Keratinocyte (primary cell): ENCODE measurements at regions not wholly inside any gene's neighbourhood (a gene's known extent, or its start where the extent isn't known, plus 50 kb on each side); places are given as distances from the start of the nearest gene placed in this dataset.

ENCODE experiments used
- DNase-seq: peaks from one replicate; pipeline ENCODE4 v3.0.0-alpha.2; 2011; ENCODE audit warnings: low read depth, missing footprints, low spot score
- FAIRE-seq: peaks from 2 replicates; lab custom pipeline; 2011; peaks lifted over from hg19 to GRCh38; lab: Jason Lieb, UNC
- H2AFZ ChIP-seq: 2 replicates; pipeline ENCODE4 v1.6.0; 2012; ENCODE audit warnings: low read length, control low read depth, inconsistent platforms; ENCODE audit not compliant: control insufficient read depth
- H3K27ac ChIP-seq: 2 replicates; pipeline ENCODE4 v1.5.1; 2011; ENCODE audit warnings: low read length; ENCODE audit not compliant: control insufficient read depth, insufficient read depth
- H3K27me3 ChIP-seq: 3 replicates; pipeline ENCODE4 v1.6.0; 2011; ENCODE audit warnings: low read length; ENCODE audit not compliant: control insufficient read depth, insufficient read depth; ENCODE audit errors: extremely low read depth
- H3K36me3 ChIP-seq, 2 experiments: 2 replicates in 1 of 2; 3 replicates in 1 of 2; pipeline ENCODE4 v1.5.1; 2011; ENCODE audit warnings: low read length in 2 of 2, mild to moderate bottlenecking in 1 of 2; ENCODE audit not compliant: control insufficient read depth in 2 of 2, insufficient read depth in 2 of 2; ENCODE audit errors: extremely low read depth in 1 of 2
- H3K4me1 ChIP-seq: 3 replicates; pipeline ENCODE4 v1.5.1; 2011; ENCODE audit warnings: low read length; ENCODE audit not compliant: control insufficient read depth, insufficient read depth; ENCODE audit errors: extremely low read depth
- H3K4me2 ChIP-seq: 3 replicates; pipeline ENCODE4 v1.6.0; 2011; ENCODE audit warnings: low read depth, low read length; ENCODE audit not compliant: control insufficient read depth, insufficient read depth; ENCODE audit errors: extremely low read depth
- H3K4me3 ChIP-seq, 3 experiments: fragments of 200-600 bp in 1 of 3; sonication (generic) in 1 of 3; 2 replicates in 2 of 3; 3 replicates in 1 of 3; pipeline ENCODE4 v1.5.1; 2011 to 2016; ENCODE audit warnings: low read length in 3 of 3, mild to moderate bottlenecking in 3 of 3, control low read depth in 2 of 3, inconsistent platforms in 1 of 3, low read depth in 1 of 3, mixed read lengths in 1 of 3, mixed run types in 1 of 3, moderate library complexity in 1 of 3; ENCODE audit not compliant: control insufficient read depth in 2 of 3, insufficient read depth in 2 of 3; ENCODE audit errors: extremely low read depth in 1 of 3
- H3K79me2 ChIP-seq: 2 replicates; pipeline ENCODE4 v1.6.0; 2012; ENCODE audit warnings: low read length; ENCODE audit not compliant: control insufficient read depth, insufficient read depth
- H3K9ac ChIP-seq: 3 replicates; pipeline ENCODE4 v1.6.0; 2011; ENCODE audit warnings: low read length; ENCODE audit not compliant: control insufficient read depth, insufficient read depth; ENCODE audit errors: extremely low read depth
- H3K9me1 ChIP-seq: 3 replicates; pipeline ENCODE4 v1.6.0; 2011; ENCODE audit warnings: low read length; ENCODE audit not compliant: control insufficient read depth, insufficient read depth; ENCODE audit errors: extremely low read depth
- H3K9me3 ChIP-seq: 2 replicates; pipeline ENCODE4 v1.5.1; 2012; ENCODE audit warnings: low read depth, low read length; ENCODE audit not compliant: control insufficient read depth
- H4K20me1 ChIP-seq: 3 replicates; pipeline ENCODE4 v1.6.0; 2011; ENCODE audit warnings: low read length; ENCODE audit not compliant: control insufficient read depth, insufficient read depth; ENCODE audit errors: extremely low read depth
- EZH2 ChIP-seq: IDR thresholded peaks from one replicate; pipeline ENCODE4 v1.6.1; 2012; ENCODE audit warnings: inconsistent platforms, mild to moderate bottlenecking, low read length, moderate library complexity
- dilution Hi-C: fragments of 300-500 bp; cut with MboI; formaldehyde crosslinking; loops from one replicate; pipeline ENCODE4 v1.7.0; 2020; ENCODE audit warnings: low sequenced_read_pairs; ENCODE audit not compliant: extremely low pct_ligation_motif_present
- TF ChIP-seq, protein P1 (sequence below), 3 experiments: IDR thresholded peaks in 1 of 3; conservative IDR thresholded peaks in 1 of 3; optimal IDR thresholded peaks in 1 of 3; 2 replicates in 2 of 3; 3 replicates in 1 of 3; pipeline versions ENCODE3 to v1.5.1; 2011; ENCODE audit warnings: low read length in 3 of 3, mild to moderate bottlenecking in 3 of 3, moderate library complexity in 2 of 3, control low read depth in 1 of 3, inconsistent platforms in 1 of 3; ENCODE audit not compliant: insufficient read depth in 2 of 3; ENCODE audit errors: extremely low read depth in 1 of 3

DNA sequence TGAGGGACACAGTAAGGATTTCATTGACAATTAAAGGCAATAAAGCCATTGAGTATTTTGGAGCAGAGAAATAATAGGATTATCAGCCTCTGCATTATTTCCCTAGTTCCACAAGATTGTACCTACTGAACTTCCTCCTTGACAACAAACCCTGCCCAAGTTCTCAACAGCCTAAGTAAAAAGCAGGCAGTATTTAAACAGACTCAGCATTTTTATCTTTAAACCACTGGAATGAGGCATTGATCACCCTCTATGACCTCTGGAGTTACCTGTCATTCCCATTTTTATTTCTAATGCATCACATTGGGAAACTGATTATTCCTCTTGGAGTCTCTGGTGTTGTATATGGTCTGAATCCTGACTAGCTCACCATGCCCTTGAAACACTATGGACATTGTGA, 570.6 kb upstream of the STXBP6 start:
- Histone ChIP-seq H3K4me2 (no peak overlapping the region), H2AFZ (no peak overlapping the region), H3K79me2 (no peaks in the 10 kb centered on the region), H4K20me1 (no peaks in the 10 kb centered on the region), H3K4me1 (no peaks in the 10 kb centered on the region), H3K9me1 (no peaks in the 10 kb centered on the region), H3K9me3 (peaks cover 3% of the 10 kb centered on the region), H3K4me3 (no peak overlapping the region), H3K27ac (no peak overlapping the region), H3K36me3 (no peaks in the 10 kb centered on the region), H3K9ac (no peak overlapping the region), H3K27me3 (no peaks in the 10 kb centered on the region)
- DNase-seq (no peak), FAIRE-seq (no peak)
- dilution Hi-C loops: no loop called here
- TF ChIP-seq, protein P1, sequence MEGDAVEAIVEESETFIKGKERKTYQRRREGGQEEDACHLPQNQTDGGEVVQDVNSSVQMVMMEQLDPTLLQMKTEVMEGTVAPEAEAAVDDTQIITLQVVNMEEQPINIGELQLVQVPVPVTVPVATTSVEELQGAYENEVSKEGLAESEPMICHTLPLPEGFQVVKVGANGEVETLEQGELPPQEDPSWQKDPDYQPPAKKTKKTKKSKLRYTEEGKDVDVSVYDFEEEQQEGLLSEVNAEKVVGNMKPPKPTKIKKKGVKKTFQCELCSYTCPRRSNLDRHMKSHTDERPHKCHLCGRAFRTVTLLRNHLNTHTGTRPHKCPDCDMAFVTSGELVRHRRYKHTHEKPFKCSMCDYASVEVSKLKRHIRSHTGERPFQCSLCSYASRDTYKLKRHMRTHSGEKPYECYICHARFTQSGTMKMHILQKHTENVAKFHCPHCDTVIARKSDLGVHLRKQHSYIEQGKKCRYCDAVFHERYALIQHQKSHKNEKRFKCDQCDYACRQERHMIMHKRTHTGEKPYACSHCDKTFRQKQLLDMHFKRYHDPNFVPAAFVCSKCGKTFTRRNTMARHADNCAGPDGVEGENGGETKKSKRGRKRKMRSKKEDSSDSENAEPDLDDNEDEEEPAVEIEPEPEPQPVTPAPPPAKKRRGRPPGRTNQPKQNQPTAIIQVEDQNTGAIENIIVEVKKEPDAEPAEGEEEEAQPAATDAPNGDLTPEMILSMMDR (optimal IDR thresholded peaks at IDR 0.05 in 1 of 3, IDR thresholded peaks at IDR 0.05 in 1 of 3, conservative IDR thresholded peaks at IDR 0.05 in 1 of 3; ENCODE audit: extremely low read depth in 1 of 3, insufficient read depth in 2 of 3, low read length in 3 of 3): no peak
- TF ChIP-seq EZH2: no peak

DNA sequence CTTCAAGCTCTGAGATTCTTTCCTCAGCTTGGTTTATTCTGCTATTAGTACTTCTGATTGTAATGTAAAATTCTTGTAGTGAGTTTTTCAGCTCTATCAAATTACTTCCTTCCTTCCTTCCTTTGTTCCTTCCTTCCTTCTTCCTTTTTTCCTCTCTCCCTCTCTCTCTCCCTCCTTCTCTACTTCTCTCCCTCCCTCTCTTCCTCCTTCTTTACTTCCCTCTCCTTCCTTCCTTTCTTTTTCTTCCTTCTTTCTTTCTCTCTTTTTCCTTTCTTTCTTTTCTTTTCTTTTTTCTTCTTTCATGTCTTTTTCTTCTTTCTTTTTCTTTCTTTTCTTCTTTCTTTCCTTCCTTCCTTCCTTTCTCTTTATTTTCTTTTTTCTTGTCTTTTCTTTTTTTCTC, 565.2 kb upstream of the STXBP6 start:
- no peak overlapping the region for H3K4me3 ChIP-seq
- no peak overlapping the region for H3K9ac ChIP-seq
- no peaks in the 10 kb centered on the region for H3K79me2 ChIP-seq
- no peaks in the 10 kb centered on the region for H3K27me3 ChIP-seq
- H3K36me3 ChIP-seq: no peaks in the 10 kb centered on the region
- dilution Hi-C loops: no loop called here
- no peak for FAIRE-seq
- H3K4me2 ChIP-seq: no peak overlapping the region
- H4K20me1 ChIP-seq: no peaks in the 10 kb centered on the region
- no peak overlapping the region for H2AFZ ChIP-seq
- no peak overlapping the region for H3K27ac ChIP-seq
- H3K9me3 ChIP-seq: peaks cover 3% of the 10 kb centered on the region
- TF ChIP-seq, protein P1 (optimal IDR thresholded peaks at IDR 0.05 in 1 of 3, IDR thresholded peaks at IDR 0.05 in 1 of 3, conservative IDR thresholded peaks at IDR 0.05 in 1 of 3; ENCODE audit: extremely low read depth in 1 of 3, insufficient read depth in 2 of 3, low read length in 3 of 3): no peak
- no peak for TF ChIP-seq EZH2
- no peak for DNase-seq
- H3K9me1 ChIP-seq: no peaks in the 10 kb centered on the region
- H3K4me1 ChIP-seq: no peaks in the 10 kb centered on the region
